SH-SY5Y (cell line): ENCODE measurements at regions not wholly inside any gene's neighbourhood (a gene's known extent, or its start where the extent isn't known, plus 50 kb on each side); places are given as distances from the start of the nearest gene placed in this dataset.

Source experiments
- GATA2 ChIP-seq: IDR thresholded peaks from 2 replicates; pipeline ENCODE4 v1.6.1; 2011; ENCODE audit warnings: mild to moderate bottlenecking, low read depth, low read length
- GATA3 ChIP-seq: IDR thresholded peaks from 2 replicates; pipeline ENCODE4 v1.6.1; 2011; ENCODE audit warnings: low read depth, mild to moderate bottlenecking, low read length, moderate library complexity

DNA sequence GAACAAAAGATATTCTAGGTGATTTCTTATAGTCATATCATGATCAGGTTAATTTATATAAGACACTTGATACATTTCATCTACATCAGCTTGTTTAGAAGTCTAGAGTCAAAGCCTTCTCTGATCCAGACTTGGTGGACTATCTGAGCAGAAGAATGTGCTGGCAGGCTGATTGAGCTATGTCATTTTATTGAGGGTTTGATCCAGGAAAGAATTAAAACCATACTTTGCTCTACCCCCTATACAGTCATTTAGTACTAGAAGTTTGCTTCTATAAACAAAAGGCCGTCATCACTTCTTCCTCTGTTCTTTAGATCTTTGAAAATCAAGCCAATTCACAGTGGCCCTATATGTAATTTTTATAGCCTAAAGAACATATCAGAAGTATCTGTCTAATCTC lies 173.1 kb upstream of the PITX2 start:
- TF ChIP-seq GATA3 = no peak
- no peak for TF ChIP-seq GATA2
